ENCODE measurements at regions not wholly inside any gene's neighbourhood (a gene's known extent, or its start where the extent isn't known, plus 50 kb on each side); places are given as distances from the start of the nearest gene placed in this dataset.

GRCh38 chr5:66248874-66249273, 104.8 kb downstream of the SREK1 start:
- no peaks in the 10 kb centered on the region for H3K36me3 ChIP-seq (replicated peaks in 1 of 2; ENCODE audit: control insufficient read depth in 1 of 2, insufficient read depth in 2 of 2, low read length in 1 of 2)
- H3K27me3 ChIP-seq (ENCODE audit: insufficient read depth): no peaks in the 10 kb centered on the region; the same call in 1 of the 2 replicates
- H2AFZ ChIP-seq (ENCODE audit: low read depth): no peak overlapping the region
- H3K4me3 ChIP-seq (ENCODE audit: low read depth in 2 of 2, low read length in 1 of 2): no peak overlapping the region
- 23% methylated on average over 2 of the region's 2 CpGs for WGBS (ENCODE audit: low lambda C conversion rate)
- H3K9ac ChIP-seq: no peak overlapping the region
- no peaks in the 10 kb centered on the region for H3K9me2 ChIP-seq
- H3K79me2 ChIP-seq (ENCODE audit: insufficient read depth): no peaks in the 10 kb centered on the region
- H3K4me1 ChIP-seq (ENCODE audit: control insufficient read depth in 1 of 2, insufficient read depth in 2 of 2, low read depth in 1 of 2, low read length in 1 of 2): no peaks in the 10 kb centered on the region; a peak in 1 of 4 replicates
- H3K9me3 ChIP-seq: no peaks in the 10 kb centered on the region
- H4K20me1 ChIP-seq (ENCODE audit: insufficient read depth): no peaks in the 10 kb centered on the region
- ChIA-PET CTCF (no interaction called here), POLR2A (no interaction called here)
- no peak overlapping the region for H3K4me2 ChIP-seq
- no peak overlapping the region for H3K27ac ChIP-seq (ENCODE audit: low read depth in 2 of 2, low read length in 1 of 2)
- no peak for DNase-seq
- no peak for TF ChIP-seq SMC3 (IDR thresholded peaks at IDR 0.05; ENCODE audit: low read depth, low read length)
- no peaks in the 10 kb centered on the region for H3F3A ChIP-seq (replicated peaks; ENCODE audit: insufficient read depth)

- H3K9me2 ChIP-seq: no peaks in the 10 kb centered on the region
- POLR2A ChIA-PET: no interaction called here
- H2AFZ ChIP-seq (ENCODE audit: low read depth): no peak overlapping the region
- CTCF ChIA-PET: no interaction called here
- no peaks in the 10 kb centered on the region for H3K27me3 ChIP-seq (ENCODE audit: insufficient read depth)
- no peak overlapping the region for H3K4me3 ChIP-seq (ENCODE audit: low read depth in 2 of 2, low read length in 1 of 2)
- H3F3A ChIP-seq (replicated peaks; ENCODE audit: insufficient read depth): no peaks in the 10 kb centered on the region
- TF ChIP-seq CHD2 (IDR thresholded peaks at IDR 0.05; ENCODE audit: low read length, partially characterized antibody) (no peak), GABPA (IDR thresholded peaks at IDR 0.05; ENCODE audit: low read depth) (no peak), JUND (IDR thresholded peaks at IDR 0.05) (no peak), NRF1 (IDR thresholded peaks at IDR 0.05; ENCODE audit: low read depth, low read length) (no peak), RXRA (IDR thresholded peaks at IDR 0.05; ENCODE audit: borderline replicate concordance, low read depth) (no peak)
- TF ChIP-seq, protein P1, sequence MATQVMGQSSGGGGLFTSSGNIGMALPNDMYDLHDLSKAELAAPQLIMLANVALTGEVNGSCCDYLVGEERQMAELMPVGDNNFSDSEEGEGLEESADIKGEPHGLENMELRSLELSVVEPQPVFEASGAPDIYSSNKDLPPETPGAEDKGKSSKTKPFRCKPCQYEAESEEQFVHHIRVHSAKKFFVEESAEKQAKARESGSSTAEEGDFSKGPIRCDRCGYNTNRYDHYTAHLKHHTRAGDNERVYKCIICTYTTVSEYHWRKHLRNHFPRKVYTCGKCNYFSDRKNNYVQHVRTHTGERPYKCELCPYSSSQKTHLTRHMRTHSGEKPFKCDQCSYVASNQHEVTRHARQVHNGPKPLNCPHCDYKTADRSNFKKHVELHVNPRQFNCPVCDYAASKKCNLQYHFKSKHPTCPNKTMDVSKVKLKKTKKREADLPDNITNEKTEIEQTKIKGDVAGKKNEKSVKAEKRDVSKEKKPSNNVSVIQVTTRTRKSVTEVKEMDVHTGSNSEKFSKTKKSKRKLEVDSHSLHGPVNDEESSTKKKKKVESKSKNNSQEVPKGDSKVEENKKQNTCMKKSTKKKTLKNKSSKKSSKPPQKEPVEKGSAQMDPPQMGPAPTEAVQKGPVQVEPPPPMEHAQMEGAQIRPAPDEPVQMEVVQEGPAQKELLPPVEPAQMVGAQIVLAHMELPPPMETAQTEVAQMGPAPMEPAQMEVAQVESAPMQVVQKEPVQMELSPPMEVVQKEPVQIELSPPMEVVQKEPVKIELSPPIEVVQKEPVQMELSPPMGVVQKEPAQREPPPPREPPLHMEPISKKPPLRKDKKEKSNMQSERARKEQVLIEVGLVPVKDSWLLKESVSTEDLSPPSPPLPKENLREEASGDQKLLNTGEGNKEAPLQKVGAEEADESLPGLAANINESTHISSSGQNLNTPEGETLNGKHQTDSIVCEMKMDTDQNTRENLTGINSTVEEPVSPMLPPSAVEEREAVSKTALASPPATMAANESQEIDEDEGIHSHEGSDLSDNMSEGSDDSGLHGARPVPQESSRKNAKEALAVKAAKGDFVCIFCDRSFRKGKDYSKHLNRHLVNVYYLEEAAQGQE (IDR thresholded peaks at IDR 0.05; ENCODE audit: low read depth, low read length): no peak
- no peaks in the 10 kb centered on the region for H3K36me3 ChIP-seq (replicated peaks in 1 of 2; ENCODE audit: control insufficient read depth in 1 of 2, insufficient read depth in 2 of 2, low read length in 1 of 2)
- no peak overlapping the region for H3K9ac ChIP-seq
- no peak overlapping the region for H3K4me2 ChIP-seq
- DNase-seq: no peak
- H4K20me1 ChIP-seq (ENCODE audit: insufficient read depth): no peaks in the 10 kb centered on the region
- no peaks in the 10 kb centered on the region; a peak in 1 of 4 replicates for H3K4me1 ChIP-seq (ENCODE audit: control insufficient read depth in 1 of 2, insufficient read depth in 2 of 2, low read depth in 1 of 2, low read length in 1 of 2)
- H3K27ac ChIP-seq (ENCODE audit: low read depth in 2 of 2, low read length in 1 of 2): no peak overlapping the region
- no peaks in the 10 kb centered on the region for H3K79me2 ChIP-seq (ENCODE audit: insufficient read depth)
- no peaks in the 10 kb centered on the region for H3K9me3 ChIP-seq
- whole genome bisulfite sequencing (ENCODE audit: low lambda C conversion rate): 51% methylated on average over 4 of the region's 4 CpGs
Measured at GRCh38 chr5:66249920-66250319, 105.8 kb downstream of the SREK1 start.

DNA sequence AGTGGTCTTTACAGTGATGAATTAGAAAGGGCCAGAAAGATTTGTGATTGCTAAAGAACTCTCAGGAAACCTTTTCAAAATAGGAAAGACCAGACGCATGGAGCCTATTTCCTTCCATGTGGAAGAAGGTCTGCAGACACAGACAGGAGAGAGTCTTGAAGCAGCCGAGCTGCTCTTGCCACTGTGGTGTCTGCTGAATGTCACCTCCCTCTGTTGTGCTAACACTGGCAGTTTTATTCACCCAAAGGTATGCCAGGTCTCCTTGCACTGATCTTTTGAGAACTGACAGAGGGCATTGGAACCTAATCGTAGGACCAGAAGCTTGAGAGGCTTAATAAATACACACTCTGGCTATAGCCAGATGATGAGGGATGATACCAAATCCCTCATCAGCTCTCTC, 108.7 kb downstream of the SREK1 start:
- no peaks in the 10 kb centered on the region for H3K27me3 ChIP-seq (ENCODE audit: insufficient read depth)
- no peak overlapping the region for H3K4me3 ChIP-seq (ENCODE audit: low read depth in 2 of 2, low read length in 1 of 2)
- H3K79me2 ChIP-seq (ENCODE audit: insufficient read depth): no peaks in the 10 kb centered on the region
- no peaks in the 10 kb centered on the region for H3K9me2 ChIP-seq
- no peak overlapping the region for H3K27ac ChIP-seq (ENCODE audit: low read depth in 2 of 2, low read length in 1 of 2)
- ChIA-PET POLR2A (no interaction called here), CTCF (no interaction called here)
- TF ChIP-seq, protein P2, sequence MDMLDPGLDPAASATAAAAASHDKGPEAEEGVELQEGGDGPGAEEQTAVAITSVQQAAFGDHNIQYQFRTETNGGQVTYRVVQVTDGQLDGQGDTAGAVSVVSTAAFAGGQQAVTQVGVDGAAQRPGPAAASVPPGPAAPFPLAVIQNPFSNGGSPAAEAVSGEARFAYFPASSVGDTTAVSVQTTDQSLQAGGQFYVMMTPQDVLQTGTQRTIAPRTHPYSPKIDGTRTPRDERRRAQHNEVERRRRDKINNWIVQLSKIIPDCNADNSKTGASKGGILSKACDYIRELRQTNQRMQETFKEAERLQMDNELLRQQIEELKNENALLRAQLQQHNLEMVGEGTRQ (IDR thresholded peaks at IDR 0.05; ENCODE audit: borderline replicate concordance, low read depth, low read length): no peak
- no peak for TF ChIP-seq FOXM1 (IDR thresholded peaks at IDR 0.05; ENCODE audit: low read depth)
- no peak for TF ChIP-seq NRF1 (IDR thresholded peaks at IDR 0.05; ENCODE audit: low read depth, low read length)
- no peak for TF ChIP-seq EZH2phosphoT487 (IDR thresholded peaks at IDR 0.05; ENCODE audit: borderline replicate concordance, low read depth)
- no peak for TF ChIP-seq RAD21 (IDR thresholded peaks at IDR 0.05; ENCODE audit: low read length)
- TF ChIP-seq USF1 (IDR thresholded peaks at IDR 0.05; ENCODE audit: borderline replicate concordance, low read depth): no peak
- no peak for TF ChIP-seq POLR2AphosphoS5 (IDR thresholded peaks at IDR 0.05; ENCODE audit: low read depth, low read length)
- no peak for TF ChIP-seq RFX5 (IDR thresholded peaks at IDR 0.05; ENCODE audit: low read length)
- no peak for TF ChIP-seq ELF1 (IDR thresholded peaks at IDR 0.05)
- no peak overlapping the region for H3K9ac ChIP-seq
- no peaks in the 10 kb centered on the region for H3K4me1 ChIP-seq (ENCODE audit: control insufficient read depth in 1 of 2, insufficient read depth in 2 of 2, low read depth in 1 of 2, low read length in 1 of 2)
- H4K20me1 ChIP-seq (ENCODE audit: insufficient read depth): no peaks in the 10 kb centered on the region
- no peak overlapping the region for H2AFZ ChIP-seq (ENCODE audit: low read depth)
- H3K36me3 ChIP-seq (replicated peaks in 1 of 2; ENCODE audit: control insufficient read depth in 1 of 2, insufficient read depth in 2 of 2, low read length in 1 of 2): no peaks in the 10 kb centered on the region
- no peaks in the 10 kb centered on the region for H3F3A ChIP-seq (replicated peaks; ENCODE audit: insufficient read depth)
- DNase-seq: no peak
- H3K4me2 ChIP-seq: no peak overlapping the region
- 60% methylated on average over 3 of the region's 3 CpGs for WGBS (ENCODE audit: low lambda C conversion rate)
- no peaks in the 10 kb centered on the region for H3K9me3 ChIP-seq
